KMS-11 (cell line): ENCODE measurements at regions not wholly inside any gene's neighbourhood (a gene's known extent, or its start where the extent isn't known, plus 50 kb on each side); places are given as distances from the start of the nearest gene placed in this dataset.

Source experiments
- H2AFZ ChIP-seq: fragments of 200-600 bp; sonication (generic); 2 replicates; pipeline ENCODE4 v1.6.1; 2016; ENCODE audit warnings: antibody characterized with exemption, mixed run types, low read depth
- H3K27ac ChIP-seq: fragments of 200-600 bp; sonication (generic); 2 replicates; pipeline ENCODE4 v1.6.1; 2016; ENCODE audit warnings: mild to moderate bottlenecking, mixed run types
- H3K27me3 ChIP-seq: fragments of 200-600 bp; sonication (generic); 2 replicates; pipeline ENCODE4 v1.6.1; 2017; ENCODE audit warnings: mild to moderate bottlenecking, low read depth, mixed run types, moderate library complexity; ENCODE audit not compliant: insufficient read depth
- H3K36me3 ChIP-seq: fragments of 200-600 bp; sonication (generic); 2 replicates; pipeline ENCODE4 v1.6.1; 2017; ENCODE audit warnings: mild to moderate bottlenecking, mixed run types; ENCODE audit not compliant: insufficient read depth
- H3K4me1 ChIP-seq: fragments of 200-600 bp; sonication (generic); 2 replicates; pipeline ENCODE4 v1.6.1; 2016; ENCODE audit warnings: mild to moderate bottlenecking, low read depth, mixed run types; ENCODE audit not compliant: poor library complexity, severe bottlenecking
- H3K4me2 ChIP-seq: fragments of 200-600 bp; sonication (generic); 2 replicates; pipeline ENCODE4 v1.7.0; 2016; ENCODE audit warnings: mild to moderate bottlenecking, mixed run types
- H3K4me3 ChIP-seq: fragments of 200-600 bp; sonication (generic); IDR thresholded peaks from 2 replicates; pipeline ENCODE4 v1.6.1; 2017; ENCODE audit warnings: low read depth, low read length, mixed read lengths; ENCODE audit not compliant: insufficient read depth
- H3K79me2 ChIP-seq: fragments of 200-600 bp; sonication (generic); 2 replicates; pipeline ENCODE4 v1.6.1; 2016; ENCODE audit warnings: low read depth, mixed run types; ENCODE audit not compliant: insufficient read depth
- H3K9ac ChIP-seq: fragments of 200-600 bp; sonication (generic); 2 replicates; pipeline ENCODE4 v1.6.1; 2016; ENCODE audit warnings: mild to moderate bottlenecking, mixed run types
- H4K20me1 ChIP-seq: fragments of 200-600 bp; sonication (generic); 2 replicates; pipeline ENCODE4 v1.6.1; 2016; ENCODE audit warnings: mild to moderate bottlenecking, mixed run types; ENCODE audit not compliant: insufficient read depth
- CTCF ChIP-seq: fragments of 200-600 bp; sonication (generic); conservative IDR thresholded peaks from 2 replicates; pipeline ENCODE4 v1.6.1; 2017; ENCODE audit warnings: low read depth, mild to moderate bottlenecking, antibody characterized with exemption, low read length, moderate library complexity, mixed read lengths

- Histone ChIP-seq H3K4me1 (no peaks in the 10 kb centered on the region), H3K4me2 (no peak overlapping the region), H3K79me2 (no peaks in the 10 kb centered on the region), H4K20me1 (no peaks in the 10 kb centered on the region), H3K36me3 (no peaks in the 10 kb centered on the region), H3K9ac (no peak overlapping the region), H3K27ac (no peak overlapping the region), H3K4me3 (no peak overlapping the region), H3K27me3 (no peaks in the 10 kb centered on the region), H2AFZ (no peak overlapping the region)
- TF ChIP-seq CTCF: no peak
These were observed 392.5 kb upstream of the CADM2 start for GRCh38 chr3:84566256-84566655.

DNA sequence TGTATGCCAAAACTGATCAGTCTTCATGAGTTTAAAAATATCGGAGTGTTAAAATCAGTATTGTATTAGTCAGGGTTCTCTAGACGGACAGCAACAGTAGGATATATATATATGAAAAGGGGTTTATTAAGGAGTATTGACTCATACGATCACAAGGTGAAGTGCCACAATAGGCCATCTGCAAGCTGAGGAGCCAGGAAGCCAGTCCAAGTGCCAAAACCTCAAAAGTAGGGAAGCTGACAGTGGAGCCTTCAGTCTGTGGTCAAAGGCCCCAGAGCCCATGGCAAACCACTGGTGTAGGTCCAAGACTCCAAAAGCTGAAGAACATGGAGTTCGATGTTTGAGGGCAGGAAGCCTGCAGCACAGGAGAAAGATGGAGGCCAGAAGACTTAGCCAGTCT lies 391.0 kb upstream of the CADM2 start:
- no peaks in the 10 kb centered on the region for H3K4me1 ChIP-seq
- TF ChIP-seq CTCF: no peak
- H2AFZ ChIP-seq: no peak overlapping the region
- no peaks in the 10 kb centered on the region for H3K36me3 ChIP-seq
- H4K20me1 ChIP-seq: no peaks in the 10 kb centered on the region
- H3K9ac ChIP-seq: no peak overlapping the region
- H3K79me2 ChIP-seq: no peaks in the 10 kb centered on the region
- H3K4me2 ChIP-seq: no peak overlapping the region
- no peak overlapping the region for H3K4me3 ChIP-seq
- H3K27me3 ChIP-seq: no peaks in the 10 kb centered on the region
- no peak overlapping the region for H3K27ac ChIP-seq

GRCh38 chr3:84573962-84574361 lies 384.8 kb upstream of the CADM2 start:
- TF ChIP-seq CTCF: no peak
- Histone ChIP-seq H3K79me2 (no peaks in the 10 kb centered on the region), H2AFZ (no peak overlapping the region), H3K27ac (no peak overlapping the region), H3K4me2 (no peak overlapping the region), H3K4me3 (no peak overlapping the region), H3K9ac (no peak overlapping the region), H4K20me1 (no peaks in the 10 kb centered on the region), H3K27me3 (no peaks in the 10 kb centered on the region), H3K4me1 (no peaks in the 10 kb centered on the region), H3K36me3 (no peaks in the 10 kb centered on the region)

GRCh38 chr3:84586427-84586826 lies 372.4 kb upstream of the CADM2 start:
- H3K4me3 ChIP-seq: no peak overlapping the region
- no peak overlapping the region for H3K4me2 ChIP-seq
- no peaks in the 10 kb centered on the region for H4K20me1 ChIP-seq
- no peak overlapping the region for H3K9ac ChIP-seq
- no peak overlapping the region for H2AFZ ChIP-seq
- no peaks in the 10 kb centered on the region for H3K27me3 ChIP-seq
- no peaks in the 10 kb centered on the region for H3K4me1 ChIP-seq
- H3K27ac ChIP-seq: no peak overlapping the region
- TF ChIP-seq CTCF: no peak
- H3K36me3 ChIP-seq: no peaks in the 10 kb centered on the region
- H3K79me2 ChIP-seq: no peaks in the 10 kb centered on the region

DNA sequence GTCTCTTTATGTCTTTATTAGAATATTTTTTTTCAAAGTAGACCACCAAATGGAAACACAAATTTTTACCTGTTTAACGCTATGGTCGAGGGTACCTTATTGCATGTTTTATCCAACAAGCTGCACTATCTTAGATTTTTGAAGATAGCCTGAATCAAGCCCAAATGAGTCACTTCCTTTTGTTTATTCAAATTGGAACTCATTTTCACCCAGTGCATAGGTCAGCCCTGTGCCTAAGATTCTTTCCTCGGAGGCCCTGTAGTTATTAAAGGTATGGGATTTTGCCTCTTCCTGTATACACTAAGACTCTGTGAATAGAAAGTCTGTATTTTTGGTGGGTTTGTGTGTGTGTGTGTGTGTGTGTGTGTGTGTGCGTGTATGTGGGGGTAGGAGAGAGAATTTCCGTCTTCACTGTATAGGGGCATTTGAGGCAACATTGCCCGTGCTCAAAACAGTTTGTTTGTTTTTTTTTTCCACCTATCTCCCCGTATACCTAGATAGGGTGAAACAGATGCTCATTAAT lies 358.0 kb upstream of the CADM2 start:
- Histone ChIP-seq H3K36me3 (no peaks in the 10 kb centered on the region), H3K9ac (peak overlapping the region; percentile 49; the same call in 1 of the 2 replicates), H3K4me3 (peak overlapping the region; percentile 30), H2AFZ (peak overlapping the region; percentile 73), H3K4me2 (peak overlapping the region; percentile 82), H4K20me1 (no peaks in the 10 kb centered on the region), H3K79me2 (no peaks in the 10 kb centered on the region), H3K27ac (peak overlapping the region; percentile 87), H3K4me1 (peaks cover 35% of the 10 kb centered on the region), H3K27me3 (no peaks in the 10 kb centered on the region)
- no peak for TF ChIP-seq CTCF
